Gastroesophageal sphincter (tissue), 3 donors: ENCODE measurements at regions not wholly inside any gene's neighbourhood (a gene's known extent, or its start where the extent isn't known, plus 50 kb on each side); places are given as distances from the start of the nearest gene placed in this dataset.
"Not testable (repeated sequence)": the region's sequence is repeated elsewhere in the genome, so short reads cannot be mapped to it uniquely, and the experiment has no call there.

Experiments
- EP300 ChIP-seq: sonication (generic); formaldehyde crosslinking; IDR thresholded peaks from one replicate; pipeline ENCODE4 v1.6.1; 2017; ENCODE audit warnings: antibody characterized with exemption, mild to moderate bottlenecking
- POLR2A ChIP-seq, 2 donors: fragments of 450-650 bp; IDR thresholded peaks; one replicate each; pipeline ENCODE4 v1.6.1; 2017; ENCODE audit warnings: antibody characterized with exemption in 2 of 2, mild to moderate bottlenecking in 2 of 2, moderate library complexity in 1 of 2
- POLR2AphosphoS5 ChIP-seq: sonication (generic); formaldehyde crosslinking; IDR thresholded peaks from one replicate; pipeline ENCODE4 v1.6.1; 2017; ENCODE audit warnings: antibody characterized with exemption
- TF ChIP-seq, protein P1 (sequence below), 4 experiments: fragments of 200-600 bp in 2 of 4; fragments of 450-650 bp in 2 of 4; sonication (generic) in 1 of 4; IDR thresholded peaks; one replicate each; pipeline ENCODE4 v1.5.1; 2017 to 2019; ENCODE audit warnings: antibody characterized with exemption in 4 of 4, mild to moderate bottlenecking in 2 of 4, moderate library complexity in 2 of 4

- TF ChIP-seq, protein P1, sequence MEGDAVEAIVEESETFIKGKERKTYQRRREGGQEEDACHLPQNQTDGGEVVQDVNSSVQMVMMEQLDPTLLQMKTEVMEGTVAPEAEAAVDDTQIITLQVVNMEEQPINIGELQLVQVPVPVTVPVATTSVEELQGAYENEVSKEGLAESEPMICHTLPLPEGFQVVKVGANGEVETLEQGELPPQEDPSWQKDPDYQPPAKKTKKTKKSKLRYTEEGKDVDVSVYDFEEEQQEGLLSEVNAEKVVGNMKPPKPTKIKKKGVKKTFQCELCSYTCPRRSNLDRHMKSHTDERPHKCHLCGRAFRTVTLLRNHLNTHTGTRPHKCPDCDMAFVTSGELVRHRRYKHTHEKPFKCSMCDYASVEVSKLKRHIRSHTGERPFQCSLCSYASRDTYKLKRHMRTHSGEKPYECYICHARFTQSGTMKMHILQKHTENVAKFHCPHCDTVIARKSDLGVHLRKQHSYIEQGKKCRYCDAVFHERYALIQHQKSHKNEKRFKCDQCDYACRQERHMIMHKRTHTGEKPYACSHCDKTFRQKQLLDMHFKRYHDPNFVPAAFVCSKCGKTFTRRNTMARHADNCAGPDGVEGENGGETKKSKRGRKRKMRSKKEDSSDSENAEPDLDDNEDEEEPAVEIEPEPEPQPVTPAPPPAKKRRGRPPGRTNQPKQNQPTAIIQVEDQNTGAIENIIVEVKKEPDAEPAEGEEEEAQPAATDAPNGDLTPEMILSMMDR (IDR thresholded peaks at IDR 0.05): not testable (repeated sequence)
- not testable (repeated sequence) for TF ChIP-seq POLR2A (IDR thresholded peaks at IDR 0.05); POLR2AphosphoS5; EP300
These were observed 617.5 kb upstream of the SEMA6D start for GRCh38 chr15:47099801-47100200.
